ENCODE measurements at regions not wholly inside any gene's neighbourhood (a gene's known extent, or its start where the extent isn't known, plus 50 kb on each side); places are given as distances from the start of the nearest gene placed in this dataset.
A peak's percentile ranks its signal among the peaks of the same experiment; 100 is the strongest.

- Histone ChIP-seq H2AFZ (ENCODE audit: low read depth, low read length) (no peak overlapping the region), H3K9me2 (ENCODE audit: insufficient read depth, low read length) (no peaks in the 10 kb centered on the region), H3K27ac (ENCODE audit: low read length) (no peak overlapping the region), H3K27me3 (ENCODE audit: insufficient read depth, low read depth, low read length) (no peaks in the 10 kb centered on the region), H3K4me3 (ENCODE audit: low read length) (no peak overlapping the region), H3K9ac (ENCODE audit: low read length) (no peak overlapping the region), H4K20me1 (ENCODE audit: insufficient read depth) (no peaks in the 10 kb centered on the region), H3K9me3 (ENCODE audit: low read length) (no peaks in the 10 kb centered on the region), H3F3A (ENCODE audit: insufficient read depth, low read length, poor library complexity, severe bottlenecking) (no peaks in the 10 kb centered on the region), H3K79me2 (replicated peaks; ENCODE audit: insufficient read depth, low read length) (no peaks in the 10 kb centered on the region), H3K4me2 (ENCODE audit: low read length) (no peak overlapping the region), H3K36me3 (ENCODE audit: insufficient read depth, low read length) (no peaks in the 10 kb centered on the region)
- peak; percentile 93 for TF ChIP-seq CTCF (IDR thresholded peaks at IDR 0.05; ENCODE audit: poor library complexity, severe bottlenecking)
- TF ChIP-seq REST (IDR thresholded peaks at IDR 0.05; ENCODE audit: borderline replicate concordance) = no peak
- peak; percentile 93 for TF ChIP-seq SMC3 (conservative IDR thresholded peaks at IDR 0.05; ENCODE audit: poor library complexity)
- TF ChIP-seq TAF1 (IDR thresholded peaks at IDR 0.05; ENCODE audit: low read depth) = no peak
- no peak for TF ChIP-seq EZH2 (IDR thresholded peaks at IDR 0.05; ENCODE audit: borderline replicate concordance, insufficient read depth, low read length, poor library complexity, severe bottlenecking)
- peak; percentile 97 for TF ChIP-seq RAD21 (conservative IDR thresholded peaks at IDR 0.05)
- TF ChIP-seq MXI1 (conservative IDR thresholded peaks at IDR 0.05; ENCODE audit: poor library complexity, severe bottlenecking) = no peak
- TF ChIP-seq POLR2AphosphoS5 (IDR thresholded peaks at IDR 0.05) = no peak
- no peak for TF ChIP-seq EP300 (conservative IDR thresholded peaks at IDR 0.05; ENCODE audit: poor library complexity, severe bottlenecking)
These were observed 515.8 kb downstream of the GALR1 start for GRCh38 chr18:77765468-77765867.

GRCh38 chr18:77766421-77766820 lies 516.8 kb downstream of the GALR1 start:
- no peaks in the 10 kb centered on the region for H3K9me3 ChIP-seq (ENCODE audit: low read length)
- no peaks in the 10 kb centered on the region for H3K27me3 ChIP-seq (ENCODE audit: insufficient read depth, low read depth, low read length)
- H3F3A ChIP-seq (ENCODE audit: insufficient read depth, low read length, poor library complexity, severe bottlenecking) = no peaks in the 10 kb centered on the region
- TF ChIP-seq CTCF (IDR thresholded peaks at IDR 0.05; ENCODE audit: poor library complexity, severe bottlenecking) = no peak
- TF ChIP-seq REST (IDR thresholded peaks at IDR 0.05; ENCODE audit: borderline replicate concordance) = no peak
- no peak for TF ChIP-seq EP300 (conservative IDR thresholded peaks at IDR 0.05; ENCODE audit: poor library complexity, severe bottlenecking)
- no peak for TF ChIP-seq POLR2AphosphoS5 (IDR thresholded peaks at IDR 0.05)
- TF ChIP-seq SMC3 (conservative IDR thresholded peaks at IDR 0.05; ENCODE audit: poor library complexity) = no peak
- no peak for TF ChIP-seq RAD21 (conservative IDR thresholded peaks at IDR 0.05)
- no peak for TF ChIP-seq EZH2 (IDR thresholded peaks at IDR 0.05; ENCODE audit: borderline replicate concordance, insufficient read depth, low read length, poor library complexity, severe bottlenecking)
- TF ChIP-seq TAF1 (IDR thresholded peaks at IDR 0.05; ENCODE audit: low read depth) = no peak
- no peak for TF ChIP-seq MXI1 (conservative IDR thresholded peaks at IDR 0.05; ENCODE audit: poor library complexity, severe bottlenecking)
- no peak overlapping the region for H3K27ac ChIP-seq (ENCODE audit: low read length)
- H4K20me1 ChIP-seq (ENCODE audit: insufficient read depth) = no peaks in the 10 kb centered on the region
- H3K79me2 ChIP-seq (replicated peaks; ENCODE audit: insufficient read depth, low read length) = no peaks in the 10 kb centered on the region
- no peaks in the 10 kb centered on the region for H3K36me3 ChIP-seq (ENCODE audit: insufficient read depth, low read length)
- H3K4me3 ChIP-seq (ENCODE audit: low read length) = no peak overlapping the region
- no peak overlapping the region for H3K9ac ChIP-seq (ENCODE audit: low read length)
- H3K4me2 ChIP-seq (ENCODE audit: low read length) = no peak overlapping the region
- no peaks in the 10 kb centered on the region for H3K9me2 ChIP-seq (ENCODE audit: insufficient read depth, low read length)
- no peak overlapping the region for H2AFZ ChIP-seq (ENCODE audit: low read depth, low read length)
